WTC11 (cell line): ENCODE measurements at regions not wholly inside any gene's neighbourhood (a gene's known extent, or its start where the extent isn't known, plus 50 kb on each side); places are given as distances from the start of the nearest gene placed in this dataset.

Source experiments
- ATAC-seq: fragments of 200-7000 bp; cut with Tn5 transposase; 2 replicates; pipeline ENCODE4 v1.10.0; 2021; ENCODE audit warnings: mild to moderate bottlenecking, moderate library complexity
- CTCF ChIA-PET: fragments of 300-600 bp; sonication (Branson Sonifier 250); formaldehyde crosslinking; loops from one replicate; lab custom pipeline; 2021; ENCODE audit warnings: antibody characterized with exemption; lab: Charles Lee
- POLR2A ChIA-PET: fragments of 350-600 bp; sonication (Branson Sonifier 250); formaldehyde crosslinking; loops from one replicate; lab custom pipeline; 2021; ENCODE audit warnings: antibody characterized with exemption; lab: Charles Lee
- DNase-seq: peaks from one replicate; pipeline ENCODE4 v3.0.0; 2021; ENCODE audit warnings: low spot score
- H3K27ac Mint-ChIP-seq: 2 replicates; pipeline ENCODE4 v1.8.0; 2021; ENCODE audit warnings: mixed read lengths
- H3K27me3 Mint-ChIP-seq: 2 replicates; pipeline ENCODE4 v1.8.0; 2021; ENCODE audit warnings: low read depth, mild to moderate bottlenecking, moderate library complexity, mixed read lengths
- H3K36me3 Mint-ChIP-seq: 2 replicates; pipeline ENCODE4 v1.8.0; 2021; ENCODE audit warnings: mixed read lengths
- H3K4me1 Mint-ChIP-seq: 2 replicates; pipeline ENCODE4 v1.8.0; 2022; ENCODE audit warnings: mixed read lengths
- H3K4me3 Mint-ChIP-seq: 2 replicates; pipeline ENCODE4 v1.8.0; 2021; ENCODE audit warnings: mild to moderate bottlenecking, moderate library complexity, mixed read lengths
- H3K9me3 Mint-ChIP-seq: 2 replicates; pipeline ENCODE4 v1.8.0; 2021; ENCODE audit warnings: mixed read lengths
- AR ChIP-seq: fragments of 250-450 bp; sonication (Bioruptor Pico); IDR thresholded peaks from 2 replicates; pipeline ENCODE4 v1.9.0; 2021; ENCODE audit warnings: mild to moderate bottlenecking
- FOXJ3 ChIP-seq: sonication (generic); formaldehyde crosslinking; IDR thresholded peaks from 2 replicates; pipeline ENCODE4 v1.9.0; 2021; ENCODE audit warnings: missing genetic modification reagents, mild to moderate bottlenecking, borderline replicate concordance
- GTF2I ChIP-seq: fragments of 250-450 bp; sonication (Bioruptor Pico); conservative IDR thresholded peaks from 2 replicates; pipeline ENCODE4 v1.4.0; 2021; ENCODE audit warnings: mild to moderate bottlenecking
- MAX ChIP-seq: sonication (generic); formaldehyde crosslinking; IDR thresholded peaks from 2 replicates; pipeline ENCODE4 v1.8.0; 2022; ENCODE audit warnings: mild to moderate bottlenecking, missing genetic modification reagents
- MXD4 ChIP-seq: fragments of 250-450 bp; sonication (Bioruptor Pico); IDR thresholded peaks from 2 replicates; pipeline ENCODE4 v1.8.0; 2021; ENCODE audit warnings: mild to moderate bottlenecking, moderate library complexity, borderline replicate concordance
- NFATC4 ChIP-seq: fragments of 250-450 bp; sonication (Bioruptor Pico); IDR thresholded peaks from 2 replicates; pipeline ENCODE4 v1.9.0; 2021; ENCODE audit warnings: mild to moderate bottlenecking
- NR1H2 ChIP-seq: sonication (generic); formaldehyde crosslinking; IDR thresholded peaks from 2 replicates; pipeline ENCODE4 v1.9.0; 2021; ENCODE audit warnings: mild to moderate bottlenecking, moderate library complexity, missing genetic modification reagents
- NR2C2 ChIP-seq: sonication (generic); formaldehyde crosslinking; IDR thresholded peaks from 2 replicates; pipeline ENCODE4 v1.8.0; 2022; ENCODE audit warnings: mild to moderate bottlenecking, missing genetic modification reagents
- PRDM15 ChIP-seq: sonication (generic); formaldehyde crosslinking; IDR thresholded peaks from 2 replicates; pipeline ENCODE4 v1.8.0; 2022; ENCODE audit warnings: missing genetic modification reagents
- SMAD3 ChIP-seq: sonication (generic); formaldehyde crosslinking; IDR thresholded peaks from 2 replicates; pipeline ENCODE4 v1.8.0; 2022; ENCODE audit warnings: missing genetic modification reagents, mild to moderate bottlenecking, borderline replicate concordance
- SOX15 ChIP-seq: fragments of 250-450 bp; sonication (Bioruptor Pico); IDR thresholded peaks from 2 replicates; pipeline ENCODE4 v1.9.0; 2021; ENCODE audit warnings: mild to moderate bottlenecking
- STAT6 ChIP-seq: sonication (generic); formaldehyde crosslinking; conservative IDR thresholded peaks from 2 replicates; pipeline ENCODE4 v1.8.1; 2023; ENCODE audit warnings: mild to moderate bottlenecking, low read depth, missing genetic modification reagents, moderate library complexity
- TP53 ChIP-seq: sonication (generic); formaldehyde crosslinking; IDR thresholded peaks from 2 replicates; pipeline ENCODE4 v1.8.1; 2023; ENCODE audit warnings: mild to moderate bottlenecking, missing genetic modification reagents
- USF1 ChIP-seq: sonication (generic); formaldehyde crosslinking; IDR thresholded peaks from 2 replicates; pipeline ENCODE4 v1.8.0; 2022; ENCODE audit warnings: mild to moderate bottlenecking, missing genetic modification reagents
- USF2 ChIP-seq: sonication (generic); formaldehyde crosslinking; IDR thresholded peaks from 2 replicates; pipeline ENCODE4 v1.8.1; 2023; ENCODE audit warnings: mild to moderate bottlenecking, missing genetic modification reagents, moderate library complexity
- ZNF121 ChIP-seq: sonication (generic); formaldehyde crosslinking; IDR thresholded peaks from 2 replicates; pipeline ENCODE4 v1.8.0; 2023; ENCODE audit warnings: missing genetic modification reagents
- ZNF425 ChIP-seq: fragments of 250-450 bp; sonication (Bioruptor Pico); conservative IDR thresholded peaks from 2 replicates; pipeline ENCODE4 v1.9.0; 2021; ENCODE audit warnings: mild to moderate bottlenecking
- ZNF532 ChIP-seq: fragments of 250-450 bp; sonication (Bioruptor Pico); IDR thresholded peaks from 2 replicates; pipeline ENCODE4 v1.9.0; 2021; ENCODE audit warnings: mild to moderate bottlenecking, borderline replicate concordance

GRCh38 chr1:188397521-188397920 is 1568.8 kb downstream of the PLA2G4A start:
- H3K27ac Mint-ChIP-seq, result no peak overlapping the region
- no peaks in the 10 kb centered on the region; the same call in 1 of the 2 replicates for H3K36me3 Mint-ChIP-seq
- no peaks in the 10 kb centered on the region for H3K27me3 Mint-ChIP-seq
- no peak for TF ChIP-seq MXD4 (CRISPR knock-in tag)
- TF ChIP-seq USF2, result no peak
- no peak for TF ChIP-seq NR1H2 (CRISPR knock-in tag)
- no peak for TF ChIP-seq TP53
- TF ChIP-seq NR2C2 (CRISPR knock-in tag), result no peak
- TF ChIP-seq ZNF532 (CRISPR knock-in tag), result no peak
- no peak for TF ChIP-seq USF1 (CRISPR knock-in tag)
- TF ChIP-seq PRDM15 (CRISPR knock-in tag), result no peak
- no peak for TF ChIP-seq SOX15
- no peak for TF ChIP-seq MAX (CRISPR knock-in tag)
- TF ChIP-seq STAT6, result no peak
- no peak for TF ChIP-seq GTF2I (CRISPR knock-in tag)
- TF ChIP-seq AR, result no peak
- no peak for TF ChIP-seq ZNF121
- no peak for TF ChIP-seq SMAD3 (CRISPR knock-in tag)
- no peak for TF ChIP-seq ZNF425 (CRISPR knock-in tag)
- no peak for TF ChIP-seq NFATC4 (CRISPR knock-in tag)
- TF ChIP-seq FOXJ3 (CRISPR knock-in tag), result no peak
- TF ChIP-seq, all 79 proteins: peak for 0
- ChIA-PET CTCF (no interaction called here), POLR2A (no interaction called here)
- no peak for ATAC-seq
- no peak for DNase-seq
- Mint-ChIP-seq H3K9me3 (peaks cover 14% of the 10 kb centered on the region), H3K4me1 (no peaks in the 10 kb centered on the region), H3K4me3 (no peak overlapping the region)
